DLD1 (cell line): ENCODE measurements at regions not wholly inside any gene's neighbourhood (a gene's known extent, or its start where the extent isn't known, plus 50 kb on each side); places are given as distances from the start of the nearest gene placed in this dataset.

Experiments
- in situ Hi-C: cut with HindIII; loops from 2 replicates; pipeline ENCODE4 v1.10.0; 2017; ENCODE audit warnings: low sequenced_read_pairs

DNA sequence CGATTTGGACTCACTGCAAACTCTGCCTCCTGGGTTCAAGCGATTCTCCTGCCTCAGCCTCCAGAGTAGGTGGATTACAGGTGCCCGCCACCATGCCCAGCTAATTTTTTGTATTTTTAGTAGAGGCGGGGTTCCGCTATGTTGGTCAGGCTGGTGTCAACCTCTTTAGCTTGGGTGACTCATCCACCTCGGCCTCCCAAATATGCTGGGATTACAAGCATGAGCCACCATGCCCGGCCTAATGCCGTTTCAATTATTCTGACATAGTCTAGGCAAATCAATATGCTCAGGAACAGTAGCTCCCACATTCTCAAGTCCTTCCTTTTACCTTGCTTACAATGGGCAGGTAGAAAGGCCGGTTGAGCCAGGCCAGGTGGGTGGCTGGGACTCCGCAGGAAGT, 82.0 kb upstream of the EEA1 start:
- in situ Hi-C loops, result loop anchor here (10.0 kb wide), 1 partner anchor 284 kb away; no protein-coding TSS in a partner anchor

GRCh38 chr12:93015871-93016751, 87.0 kb upstream of the EEA1 start:
- in situ Hi-C loops, result loop anchor here (10.0 kb wide), 1 partner anchor 279 kb away; no protein-coding TSS in a partner anchor

DNA sequence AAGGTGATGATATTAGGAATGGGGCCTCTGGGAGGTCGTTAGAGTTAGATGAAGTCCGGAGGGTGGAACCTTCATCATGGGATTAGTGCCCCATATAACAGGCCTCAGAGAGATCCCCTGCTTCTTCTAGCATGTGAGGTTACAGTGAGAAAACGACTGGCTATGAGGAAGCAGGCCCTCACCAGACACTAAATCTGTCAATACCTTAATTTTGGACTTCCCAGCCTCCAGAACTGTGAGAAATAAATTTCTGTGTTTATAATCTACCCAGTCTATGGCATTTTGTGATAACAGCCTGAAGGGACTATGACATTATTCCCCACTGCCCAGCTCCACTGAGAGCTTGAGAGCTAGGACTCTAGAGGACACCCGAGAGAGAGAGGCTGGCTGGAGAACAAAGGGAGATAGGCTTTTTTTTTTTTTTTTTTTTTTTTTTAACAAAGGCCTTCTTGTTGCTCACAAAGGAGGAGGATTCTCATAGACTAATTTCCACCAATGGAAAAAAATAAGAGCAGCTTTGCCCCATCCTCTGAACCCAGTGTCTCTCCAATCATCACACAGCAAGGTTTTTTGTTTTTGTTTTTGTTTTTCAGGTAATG, 87.8 kb upstream of the EEA1 start:
- in situ Hi-C loops, result loop anchor here (10.0 kb wide), 1 partner anchor 278 kb away; no protein-coding TSS in a partner anchor

- in situ Hi-C loops, result loop anchor here (10.0 kb wide), 1 partner anchor 276 kb away; no protein-coding TSS in a partner anchor
These were observed 89.5 kb upstream of the EEA1 start for GRCh38 chr12:93018610-93019009.

DNA sequence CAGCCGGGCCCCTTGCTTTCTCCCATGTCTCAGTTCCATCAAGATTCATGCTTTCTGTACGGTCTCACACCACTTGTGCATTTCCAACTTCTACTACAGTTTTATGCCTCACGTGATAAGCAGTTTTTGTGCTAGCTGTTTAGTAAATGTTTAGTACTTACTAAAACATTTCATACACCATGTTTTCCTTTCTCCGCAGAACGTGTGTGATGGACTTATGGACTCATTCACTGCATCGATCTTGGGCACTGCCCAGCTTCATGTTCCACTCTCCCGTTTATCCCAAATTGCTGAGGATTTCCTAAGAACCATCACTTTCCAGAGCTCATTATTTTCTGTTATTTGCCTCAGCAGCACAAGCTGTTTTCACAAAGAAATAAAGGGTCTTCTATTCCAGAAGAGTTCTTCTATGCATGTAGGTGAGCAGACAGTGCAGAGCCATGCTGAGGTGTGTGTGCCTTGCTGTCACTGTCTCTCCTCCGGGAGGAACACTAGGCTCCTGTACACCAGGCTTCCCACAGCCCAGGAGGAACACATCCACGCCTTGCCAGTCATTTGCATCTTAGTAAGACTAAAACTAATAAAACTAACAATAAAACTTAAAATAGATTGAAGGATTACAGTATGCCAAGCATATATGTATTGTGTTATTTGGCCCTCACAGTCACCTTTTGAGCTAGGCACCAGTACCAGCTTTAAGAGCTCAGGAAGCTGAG, 90.3 kb upstream of the EEA1 start:
- in situ Hi-C loops, result loop anchor here (10.0 kb wide), 1 partner anchor 275 kb away; no protein-coding TSS in a partner anchor

DNA sequence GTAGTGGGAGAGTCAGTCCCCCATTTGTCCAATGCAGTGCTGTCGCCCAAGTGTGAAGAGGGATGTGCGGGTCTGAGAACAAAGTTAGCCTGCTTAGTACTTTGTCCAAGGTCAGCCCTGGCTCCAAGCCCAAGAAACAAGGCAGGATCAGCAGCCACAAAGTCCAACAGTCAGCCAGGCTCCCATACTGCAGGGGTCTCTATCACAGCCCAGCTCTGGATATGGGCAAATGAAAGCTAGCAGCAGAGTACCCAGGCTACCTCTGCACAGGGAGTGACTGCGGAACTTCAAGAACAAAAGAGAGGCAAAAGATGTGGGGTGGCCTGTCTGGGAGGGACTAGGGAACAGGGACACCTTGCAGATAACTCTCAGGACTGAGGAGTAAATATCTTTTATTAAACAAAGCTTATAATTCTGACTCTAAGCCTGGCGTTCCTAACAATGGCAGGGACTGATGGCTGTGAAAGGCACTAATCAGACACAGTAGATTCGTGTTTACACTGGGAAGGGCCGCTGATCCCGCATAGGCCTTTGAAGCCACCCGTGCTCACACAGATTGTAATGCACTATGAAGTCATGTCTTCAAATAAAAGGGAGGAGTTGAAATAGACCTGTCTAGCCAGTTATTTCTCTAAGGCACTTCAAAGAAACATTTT, 91.0 kb upstream of the EEA1 start:
- in situ Hi-C loops, result loop anchor here (10.0 kb wide), 1 partner anchor 275 kb away; no protein-coding TSS in a partner anchor

DNA sequence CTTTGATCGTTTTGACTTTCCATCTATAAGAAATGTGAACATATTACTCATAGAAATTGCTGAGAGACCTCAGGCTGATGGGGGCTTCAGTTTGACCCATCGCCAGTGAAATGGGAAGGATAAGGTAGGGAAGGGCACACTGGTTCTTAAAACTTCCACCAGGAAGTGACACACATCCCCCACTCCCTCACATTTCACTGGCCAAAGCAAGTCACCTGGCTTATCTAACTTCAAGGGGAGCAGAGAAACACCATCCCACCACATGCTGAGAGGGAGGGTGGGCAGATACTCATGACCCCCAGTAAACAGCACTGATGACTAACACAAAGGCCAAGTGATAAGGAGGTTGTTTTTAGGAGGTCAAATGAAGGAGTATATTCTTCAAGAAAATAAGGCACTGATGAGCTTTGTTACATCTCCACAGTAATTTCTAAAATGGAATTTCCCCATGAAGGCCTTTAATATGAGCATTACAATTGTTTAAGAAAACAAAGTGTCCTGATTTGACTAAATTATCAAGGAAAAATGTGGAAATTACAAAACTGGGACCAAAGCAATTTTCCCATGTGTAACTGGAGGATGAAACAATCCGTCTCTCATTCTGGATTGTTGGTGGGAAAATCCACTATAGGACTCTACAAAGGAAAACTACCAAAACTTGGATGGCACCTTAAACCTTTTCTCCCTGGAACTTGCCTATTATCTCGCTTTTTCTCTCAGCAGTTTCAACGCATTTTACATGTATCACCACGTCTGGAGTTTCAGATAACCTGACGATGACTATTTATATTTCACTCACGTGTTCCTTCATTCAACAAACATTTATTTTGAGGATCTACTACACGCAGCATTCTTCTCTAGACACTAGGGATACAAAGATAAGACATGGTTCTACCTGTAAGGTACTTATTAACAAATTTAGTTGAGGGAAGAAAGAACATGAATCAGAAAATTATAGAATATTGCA, 91.8 kb upstream of the EEA1 start:
- in situ Hi-C loops, result no loop called here

- in situ Hi-C loops, result no loop called here
These were observed 93.7 kb upstream of the EEA1 start for GRCh38 chr12:93022603-93023340.

DNA sequence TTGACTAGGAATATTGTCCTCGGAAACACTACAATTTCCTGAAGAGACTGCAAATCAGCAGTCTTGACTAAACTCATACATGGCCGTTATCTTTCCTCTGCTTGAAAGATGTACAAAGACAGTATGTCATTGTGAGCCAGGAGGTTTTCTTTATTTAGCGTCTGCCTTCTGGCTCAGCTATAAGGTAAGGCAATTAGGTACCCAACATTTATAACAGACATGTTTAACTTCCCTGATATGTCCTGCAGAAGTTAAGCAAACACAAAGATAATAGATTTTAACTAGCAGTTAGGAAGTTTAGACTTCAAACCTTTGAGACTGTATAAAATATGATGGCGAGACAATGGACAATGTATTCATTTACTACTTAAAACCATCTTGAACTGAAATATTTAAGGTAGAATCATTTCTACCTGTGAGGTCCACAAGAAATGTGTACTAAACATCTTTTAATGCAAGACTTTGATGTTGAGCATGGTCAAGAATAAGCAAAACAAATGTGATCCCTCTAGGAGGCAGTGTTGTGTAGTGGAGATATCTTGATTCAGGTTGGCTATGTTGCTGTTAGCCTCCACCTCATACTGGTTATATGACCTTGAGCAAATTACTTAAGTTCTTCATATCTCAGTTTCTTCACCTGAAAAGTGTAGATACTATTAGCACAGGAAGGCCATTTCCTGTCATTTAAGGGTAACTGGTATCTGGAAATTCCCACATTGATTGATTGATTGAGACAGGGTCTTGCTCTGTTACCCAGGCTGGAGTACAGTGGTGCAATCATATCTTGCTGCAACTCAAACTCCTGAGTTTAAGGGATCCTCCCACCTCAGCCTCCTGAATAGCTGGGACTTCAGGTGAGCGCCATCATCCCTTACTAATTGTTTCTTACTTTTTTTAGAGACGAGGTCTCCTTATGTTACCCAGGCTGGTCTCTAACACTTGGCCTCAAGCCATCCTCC, 96.3 kb upstream of the EEA1 start:
- in situ Hi-C loops, result no loop called here

DNA sequence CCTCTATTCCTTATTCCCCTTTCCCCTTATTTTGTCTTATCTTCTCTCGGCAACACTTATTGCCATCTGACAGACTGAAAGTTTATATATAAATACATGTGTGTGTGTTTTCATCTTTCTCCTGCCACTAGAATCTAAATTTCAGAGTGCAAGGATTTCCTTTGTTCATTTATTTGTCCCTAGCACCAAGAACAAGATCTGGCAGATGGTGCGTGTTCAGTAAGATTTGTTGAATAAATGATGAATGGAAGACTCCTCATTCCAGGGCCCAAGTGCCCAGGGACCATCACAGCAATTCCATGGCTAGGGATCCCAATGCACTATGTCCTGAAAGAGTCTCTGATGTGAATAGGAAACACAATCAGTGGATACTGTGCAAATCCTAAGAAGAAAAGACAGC, 97.9 kb upstream of the EEA1 start:
- in situ Hi-C loops, result no loop called here

- in situ Hi-C loops, result no loop called here
These were observed 100.0 kb upstream of the EEA1 start for GRCh38 chr12:93029091-93029490.

DNA sequence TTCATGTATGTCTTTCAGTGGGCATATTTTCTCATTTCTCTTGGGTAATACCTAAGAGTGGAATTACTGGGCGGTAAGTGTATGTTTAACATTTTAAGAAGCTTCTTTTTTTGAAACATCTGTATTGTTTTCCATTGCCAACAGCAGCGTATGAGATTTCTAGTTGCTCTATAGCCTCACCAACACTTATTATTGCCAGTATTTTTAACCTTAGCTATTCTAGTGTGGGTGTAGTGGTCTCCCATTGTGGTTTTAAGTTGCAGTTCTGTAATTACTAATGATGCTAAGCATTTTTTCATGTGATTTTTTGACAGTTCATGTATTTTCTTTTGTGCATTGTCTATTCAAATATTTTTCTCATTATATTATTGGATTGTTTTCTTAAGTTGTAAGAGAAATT, 101.9 kb upstream of the EEA1 start:
- in situ Hi-C loops, result no loop called here

DNA sequence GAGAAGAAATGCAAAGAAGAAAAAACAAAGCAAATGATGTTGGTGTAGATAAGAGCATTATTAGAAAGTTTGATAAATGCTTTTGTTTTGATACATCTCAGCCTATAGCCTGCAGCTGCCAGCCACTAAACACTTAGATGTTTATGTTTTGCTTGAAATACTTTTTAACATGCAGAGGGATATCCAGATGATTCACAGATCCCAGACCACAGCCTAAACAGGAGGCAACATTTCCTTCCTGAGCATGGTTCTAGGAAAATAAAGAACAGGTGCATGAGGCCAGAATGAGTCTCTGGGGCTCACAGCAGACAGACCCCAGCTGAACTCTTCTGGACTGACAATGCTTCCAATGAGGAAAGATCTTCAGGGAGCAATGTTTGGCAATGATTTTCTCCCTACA, 103.7 kb upstream of the EEA1 start:
- in situ Hi-C loops, result no loop called here

GRCh38 chr12:93033948-93034347, 104.9 kb upstream of the EEA1 start:
- in situ Hi-C loops, result no loop called here

GRCh38 chr12:93039062-93039461, 110.0 kb upstream of the EEA1 start:
- in situ Hi-C loops, result no loop called here

DNA sequence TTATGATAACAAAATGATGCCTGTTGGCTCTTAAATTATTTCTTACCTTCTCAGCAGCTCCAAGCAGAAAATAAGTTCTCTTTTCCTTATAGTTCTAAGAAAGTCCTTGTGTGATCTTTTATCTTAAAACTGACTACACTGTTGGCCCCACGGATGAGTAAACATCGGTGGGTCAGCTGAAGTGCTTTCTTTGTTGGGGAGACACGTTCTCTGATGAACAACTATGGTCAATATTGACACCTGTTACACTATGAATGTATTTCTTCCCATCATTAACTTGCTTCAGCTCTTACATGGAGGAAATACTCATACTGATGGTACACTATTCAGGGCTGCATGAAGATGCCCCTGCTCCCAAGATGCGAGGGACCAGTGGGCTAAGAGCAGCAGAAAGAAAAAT, 110.8 kb upstream of the EEA1 start:
- in situ Hi-C loops, result no loop called here

DNA sequence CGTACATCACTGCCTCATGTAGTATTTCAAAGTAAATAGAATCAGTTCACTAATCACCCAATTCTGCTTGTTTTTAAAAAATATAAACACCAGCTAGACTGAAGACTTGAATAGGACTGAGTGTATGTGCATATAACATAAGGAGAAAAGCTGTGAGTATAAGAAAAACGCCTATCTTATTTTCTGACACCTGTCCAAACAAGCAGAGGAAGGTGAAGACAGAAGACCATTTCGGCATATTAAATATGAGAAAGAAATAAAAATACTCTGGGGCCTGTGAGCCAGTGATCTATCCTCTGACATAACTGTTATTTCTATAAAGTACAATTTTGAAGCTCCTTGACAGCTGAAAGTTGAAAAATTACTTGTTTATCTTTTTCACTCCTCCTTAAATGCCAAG, 111.3 kb upstream of the EEA1 start:
- in situ Hi-C loops, result no loop called here

DNA sequence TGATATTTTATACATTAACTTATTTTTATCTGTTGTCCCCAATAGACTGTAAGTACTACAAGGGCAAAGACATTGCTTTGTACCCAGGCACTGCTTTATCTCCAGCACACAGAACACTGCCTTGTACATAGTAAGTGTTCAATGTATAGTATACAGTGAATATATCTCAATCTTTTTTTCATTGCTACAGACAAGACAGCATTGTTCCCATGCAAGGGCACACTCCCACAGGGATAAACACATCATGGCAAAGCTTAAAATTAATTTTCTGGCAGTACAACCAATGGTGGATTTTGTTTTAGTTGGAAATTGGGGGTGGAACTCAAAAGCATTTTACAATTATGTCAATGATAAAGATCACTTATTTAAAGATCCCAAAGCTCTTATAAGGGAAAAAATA, 112.3 kb upstream of the EEA1 start:
- in situ Hi-C loops, result no loop called here
